ENCODE measurements at regions not wholly inside any gene's neighbourhood (a gene's known extent, or its start where the extent isn't known, plus 50 kb on each side); places are given as distances from the start of the nearest gene placed in this dataset.
"Not testable (repeated sequence)": the region's sequence is repeated elsewhere in the genome, so short reads cannot be mapped to it uniquely, and the experiment has no call there.

DNA sequence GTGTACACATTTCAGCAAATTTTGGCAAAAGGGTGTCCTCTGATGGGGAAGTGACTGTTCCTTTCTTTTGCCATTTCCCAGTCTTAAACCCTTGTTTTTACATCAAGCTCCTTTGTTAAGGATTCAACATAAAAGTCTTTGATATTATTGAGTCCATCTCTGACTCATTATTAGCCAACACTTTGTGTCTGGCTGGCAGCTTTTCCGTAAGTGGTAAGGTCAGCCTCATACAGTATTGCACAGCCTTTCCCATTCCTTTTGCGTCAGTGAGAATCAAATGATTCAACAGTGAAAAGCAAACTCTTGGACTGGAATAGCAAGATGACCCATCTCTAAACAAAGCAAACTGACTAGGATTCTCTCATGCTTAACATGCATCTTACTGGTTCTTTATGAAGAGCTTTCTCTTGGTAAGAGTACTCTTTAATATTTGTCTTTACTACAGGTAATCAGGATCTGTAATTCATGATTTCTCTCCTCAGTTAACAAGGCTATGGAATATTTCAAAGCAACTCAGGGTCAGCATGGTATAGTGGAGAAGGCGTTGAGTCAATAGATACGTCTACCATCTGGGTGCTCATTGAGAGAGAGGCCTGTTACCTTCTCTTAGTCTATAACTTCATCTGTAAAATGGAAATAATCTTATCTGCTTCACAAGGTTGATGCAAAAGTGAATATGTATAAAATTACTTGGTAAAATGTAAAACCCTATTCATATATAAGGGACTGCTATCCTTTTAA, 183.6 kb downstream of the PRL start:
- CTCF ChIA-PET: no interaction called here
- no peak for DNase-seq

DNA sequence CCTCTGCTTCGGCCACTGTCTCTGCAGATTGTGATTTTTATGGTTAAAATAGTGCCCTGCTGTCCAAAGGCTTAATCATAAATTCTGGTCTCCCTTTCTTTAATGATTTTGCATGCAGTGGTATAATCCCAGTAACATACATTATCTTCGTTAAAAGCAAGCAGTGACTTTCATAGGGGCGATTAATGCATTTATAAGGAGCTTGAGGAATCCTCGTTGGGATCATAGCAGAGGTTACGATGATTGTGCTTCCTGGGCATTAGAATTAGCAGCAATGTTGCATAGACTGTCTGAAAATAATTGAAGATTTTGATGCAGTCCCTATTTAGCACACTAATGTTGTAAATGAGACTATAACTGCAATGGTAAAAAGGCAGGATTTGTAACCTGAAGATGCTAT, 181.3 kb downstream of the PRL start:
- Mint-ChIP-seq H3K27me3 (no peaks in the 10 kb centered on the region), H3K27ac (no peak overlapping the region), H3K36me3 (no peaks in the 10 kb centered on the region), H3K4me3 (no peak overlapping the region), H3K4me1 (no peaks in the 10 kb centered on the region), H3K9me3 (peaks cover 5% of the 10 kb centered on the region)
- DNase-seq: no peak
- CTCF ChIA-PET: no interaction called here

More for the DNA sequence above, 183.6 kb downstream of the PRL start:
- no peaks in the 10 kb centered on the region for H3K36me3 Mint-ChIP-seq
- no peak overlapping the region for H3K27ac Mint-ChIP-seq
- H3K27me3 Mint-ChIP-seq: no peaks in the 10 kb centered on the region
- H3K4me3 Mint-ChIP-seq: no peak overlapping the region
- no peaks in the 10 kb centered on the region for H3K4me1 Mint-ChIP-seq
- no peaks in the 10 kb centered on the region for H3K9me3 Mint-ChIP-seq

DNA sequence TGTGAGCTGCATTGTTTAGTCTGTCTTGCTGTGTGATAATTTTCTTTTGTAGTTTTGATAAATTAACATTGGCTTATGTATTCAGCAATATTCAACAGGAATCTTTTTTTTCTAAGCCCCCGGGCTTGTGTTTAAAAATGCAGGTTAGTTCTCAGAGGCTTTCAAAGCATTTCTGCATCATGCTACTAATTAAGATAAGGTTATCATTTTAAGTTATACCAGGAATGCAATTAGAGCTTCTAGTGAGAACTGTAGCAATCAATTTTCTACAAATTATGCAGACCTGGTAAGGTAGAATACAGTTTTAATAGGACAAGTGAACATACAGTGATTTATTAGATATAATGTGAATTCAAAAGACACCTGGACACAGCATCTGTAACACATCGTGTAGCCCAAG, 179.2 kb downstream of the PRL start:
- Mint-ChIP-seq H3K4me1 (no peaks in the 10 kb centered on the region), H3K4me3 (no peak overlapping the region), H3K27me3 (no peaks in the 10 kb centered on the region)

DNA sequence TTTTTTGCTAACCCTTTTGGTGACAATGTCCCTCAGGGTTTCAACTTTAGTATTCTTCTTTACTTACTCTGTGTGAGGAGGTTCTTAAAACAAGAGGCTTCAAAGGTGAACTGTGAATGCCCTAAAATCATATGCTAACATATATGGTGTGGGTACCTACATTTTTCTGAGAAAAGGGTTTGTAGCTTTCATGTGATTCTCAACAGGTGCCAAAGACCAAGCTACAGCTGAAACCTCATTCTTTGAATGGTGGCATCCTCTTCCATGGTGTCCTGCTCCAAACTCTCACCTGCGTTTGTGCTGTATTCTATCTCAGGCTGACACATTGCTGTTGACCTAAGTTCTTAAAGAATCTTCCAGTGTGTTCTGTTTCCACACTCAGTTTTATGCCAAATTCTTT, 177.3 kb downstream of the PRL start:
- no peaks in the 10 kb centered on the region for H3K36me3 Mint-ChIP-seq
- DNase-seq: no peak
- H3K4me3 Mint-ChIP-seq: no peak overlapping the region
- no peaks in the 10 kb centered on the region for H3K27me3 Mint-ChIP-seq
- peaks cover 5% of the 10 kb centered on the region for H3K9me3 Mint-ChIP-seq
- no peak overlapping the region for H3K27ac Mint-ChIP-seq
- no peaks in the 10 kb centered on the region for H3K4me1 Mint-ChIP-seq
- CTCF ChIA-PET: no interaction called here

More for the DNA sequence above, 179.2 kb downstream of the PRL start:
- H3K27ac Mint-ChIP-seq: no peak overlapping the region
- DNase-seq: no peak
- peaks cover 5% of the 10 kb centered on the region for H3K9me3 Mint-ChIP-seq
- CTCF ChIA-PET: no interaction called here
- no peaks in the 10 kb centered on the region for H3K36me3 Mint-ChIP-seq

DNA sequence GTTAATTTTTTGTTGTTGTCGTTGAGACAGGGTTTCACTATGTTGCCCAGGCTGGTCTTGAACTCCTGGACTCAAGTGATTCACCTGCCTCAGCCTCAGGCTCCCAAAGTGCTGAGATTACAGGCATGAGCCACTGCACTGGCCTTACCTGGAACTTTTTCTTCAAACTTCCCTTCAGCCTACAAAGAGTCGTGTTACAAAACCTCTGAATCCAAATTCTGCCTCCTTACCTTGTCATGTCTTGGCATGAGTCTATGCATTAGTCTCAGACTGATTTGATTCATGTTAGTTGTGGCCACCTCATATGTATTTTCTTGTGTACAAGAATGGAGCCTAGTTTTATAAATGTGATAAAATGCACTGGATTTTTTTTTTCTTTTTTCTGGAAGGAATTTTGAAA, 172.1 kb downstream of the PRL start:
- no peak overlapping the region for H3K4me3 Mint-ChIP-seq
- CTCF ChIA-PET: no interaction called here
- no peaks in the 10 kb centered on the region for H3K27me3 Mint-ChIP-seq
- no peaks in the 10 kb centered on the region for H3K4me1 Mint-ChIP-seq
- no peaks in the 10 kb centered on the region for H3K36me3 Mint-ChIP-seq
- H3K9me3 Mint-ChIP-seq: no peaks in the 10 kb centered on the region
- no peak overlapping the region for H3K27ac Mint-ChIP-seq
- no peak for DNase-seq

DNA sequence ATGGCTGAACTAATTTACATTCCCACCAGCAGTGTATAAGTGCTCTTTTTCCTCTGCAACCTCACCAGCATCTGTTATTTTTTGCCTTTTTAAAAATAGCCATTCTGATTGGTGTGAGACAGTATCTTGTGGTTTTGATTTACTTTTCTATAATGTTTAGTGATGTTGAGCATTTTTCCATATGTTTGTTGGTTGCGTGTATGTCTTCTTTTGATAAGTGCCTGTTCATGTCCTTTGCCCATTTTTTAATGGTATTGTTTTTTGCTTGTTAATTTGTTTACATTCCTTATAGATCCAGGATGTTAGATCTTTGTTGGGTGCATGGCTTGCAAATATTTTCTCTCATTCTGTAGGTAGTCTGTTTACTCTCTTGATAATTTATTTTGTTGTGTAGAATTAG, 169.9 kb downstream of the PRL start:
- no peaks in the 10 kb centered on the region for H3K4me1 Mint-ChIP-seq
- CTCF ChIA-PET: no interaction called here
- no peak for DNase-seq
- no peak overlapping the region for H3K27ac Mint-ChIP-seq
- no peaks in the 10 kb centered on the region for H3K36me3 Mint-ChIP-seq
- no peak overlapping the region for H3K4me3 Mint-ChIP-seq
- no peaks in the 10 kb centered on the region for H3K27me3 Mint-ChIP-seq
- H3K9me3 Mint-ChIP-seq: no peaks in the 10 kb centered on the region

DNA sequence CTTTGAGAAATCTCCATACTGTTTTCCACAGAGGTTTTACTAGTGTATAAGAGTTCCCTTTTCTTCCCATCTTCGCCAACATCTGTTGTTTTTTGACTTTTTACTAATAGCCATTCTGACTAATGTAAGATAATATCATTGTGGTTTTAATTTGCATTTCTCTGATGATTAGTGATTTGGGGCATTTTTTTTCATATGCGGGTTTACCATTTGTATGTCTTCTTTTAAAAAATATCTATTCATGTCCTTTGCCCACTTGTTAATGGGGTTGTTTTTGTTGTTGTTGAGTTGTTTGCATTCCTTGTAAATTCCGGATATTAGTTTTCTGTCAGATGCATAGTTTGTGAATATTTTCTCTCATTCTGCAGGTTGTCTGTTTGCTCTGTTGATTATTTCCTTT, 167.1 kb downstream of the PRL start:
- CTCF ChIA-PET: no interaction called here
- Mint-ChIP-seq H3K27ac (no peak overlapping the region), H3K9me3 (no peaks in the 10 kb centered on the region), H3K4me1 (no peaks in the 10 kb centered on the region), H3K36me3 (no peaks in the 10 kb centered on the region), H3K4me3 (no peak overlapping the region), H3K27me3 (no peaks in the 10 kb centered on the region)
- no peak for DNase-seq

DNA sequence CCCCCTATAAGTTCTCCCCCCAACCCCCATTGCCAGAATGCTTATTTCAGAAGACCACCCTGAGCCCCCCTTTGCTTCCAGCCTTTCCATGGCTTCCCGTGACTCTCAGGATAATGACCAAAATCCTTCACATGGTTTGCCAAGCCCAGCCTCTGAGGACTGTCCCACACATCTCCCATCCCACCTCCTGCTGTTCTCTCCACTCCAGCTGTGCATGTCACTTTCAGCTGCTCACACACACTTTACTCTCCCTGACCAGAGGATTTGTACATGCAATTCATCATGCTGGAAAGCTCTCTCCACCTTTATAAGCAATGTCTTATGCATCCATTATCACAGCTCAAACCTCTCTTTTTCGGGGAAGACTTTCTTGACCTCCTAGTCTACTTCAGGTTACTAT, 164.2 kb downstream of the PRL start:
- no peak overlapping the region for H3K4me3 Mint-ChIP-seq
- no peak for DNase-seq
- no peaks in the 10 kb centered on the region for H3K36me3 Mint-ChIP-seq
- CTCF ChIA-PET: no interaction called here
- no peak overlapping the region for H3K27ac Mint-ChIP-seq
- no peaks in the 10 kb centered on the region for H3K4me1 Mint-ChIP-seq
- H3K9me3 Mint-ChIP-seq: no peaks in the 10 kb centered on the region
- H3K27me3 Mint-ChIP-seq: no peaks in the 10 kb centered on the region

DNA sequence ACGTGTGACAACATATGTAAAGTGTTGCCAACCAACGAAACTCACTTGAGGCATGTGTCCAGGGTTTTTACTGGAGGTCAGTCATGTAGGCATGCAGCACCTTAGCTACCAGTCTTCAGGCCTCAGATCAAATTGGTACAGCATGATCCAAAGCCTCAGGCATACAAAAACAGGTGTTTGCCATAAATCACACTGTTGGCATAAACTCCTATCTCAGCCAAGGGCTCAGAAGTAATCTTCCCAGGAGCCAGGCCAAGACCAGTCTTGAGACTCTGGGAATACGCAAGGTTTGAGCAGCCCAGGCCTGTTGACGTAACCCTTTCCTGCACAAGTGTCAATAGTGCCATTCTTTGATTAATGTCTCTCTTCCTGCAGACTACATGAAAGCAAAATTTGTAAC, 163.5 kb downstream of the PRL start:
- DNase-seq: no peak
- no peaks in the 10 kb centered on the region for H3K9me3 Mint-ChIP-seq
- H3K4me1 Mint-ChIP-seq: no peaks in the 10 kb centered on the region
- H3K36me3 Mint-ChIP-seq: no peaks in the 10 kb centered on the region
- no peak overlapping the region for H3K27ac Mint-ChIP-seq
- CTCF ChIA-PET: no interaction called here
- no peaks in the 10 kb centered on the region for H3K27me3 Mint-ChIP-seq
- no peak overlapping the region for H3K4me3 Mint-ChIP-seq

DNA sequence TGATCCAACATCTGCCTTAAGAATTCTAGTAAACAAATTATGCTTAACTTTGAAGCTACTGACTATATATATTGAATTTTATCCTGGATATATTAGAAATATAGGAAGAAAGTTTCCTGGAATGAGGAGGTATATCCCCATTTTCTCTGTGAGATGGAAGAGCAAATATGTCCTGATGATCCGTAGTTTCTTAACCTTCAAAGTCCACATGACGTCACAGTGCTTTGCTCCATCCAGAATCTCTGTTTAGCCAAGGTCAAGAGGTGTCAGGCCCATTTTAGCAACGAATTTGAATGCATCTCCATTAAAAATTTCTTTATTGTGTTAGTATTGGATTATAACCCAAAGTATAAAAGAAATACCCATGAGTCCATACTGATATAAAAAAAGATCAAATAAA, 162.5 kb downstream of the PRL start:
- CTCF ChIA-PET: no interaction called here
- Mint-ChIP-seq H3K4me1 (no peaks in the 10 kb centered on the region), H3K36me3 (no peaks in the 10 kb centered on the region), H3K4me3 (no peak overlapping the region), H3K27ac (no peak overlapping the region), H3K27me3 (no peaks in the 10 kb centered on the region), H3K9me3 (no peaks in the 10 kb centered on the region)
- DNase-seq: no peak

DNA sequence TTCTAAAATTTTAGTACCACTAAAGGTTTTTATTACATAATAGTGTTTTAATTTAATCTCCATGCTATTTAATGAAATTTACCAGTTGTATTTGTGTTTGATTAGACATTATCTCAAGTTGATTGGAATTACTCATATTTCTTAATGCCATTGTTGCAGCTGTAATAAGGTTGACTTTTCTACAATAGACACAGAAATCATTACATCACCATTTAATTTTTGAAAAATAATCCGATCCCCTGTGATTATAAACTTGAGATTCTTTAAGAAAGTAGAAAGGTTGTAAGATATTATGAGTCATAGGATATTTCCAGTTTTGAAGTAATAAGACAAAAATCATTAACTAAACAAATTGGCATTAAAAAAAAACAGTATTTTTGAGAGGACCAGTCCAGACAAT, 161.4 kb downstream of the PRL start:
- H3K9me3 Mint-ChIP-seq: no peaks in the 10 kb centered on the region
- H3K27me3 Mint-ChIP-seq: no peaks in the 10 kb centered on the region
- no peaks in the 10 kb centered on the region for H3K36me3 Mint-ChIP-seq
- no peak for DNase-seq
- H3K4me3 Mint-ChIP-seq: no peak overlapping the region
- no peak overlapping the region for H3K27ac Mint-ChIP-seq
- CTCF ChIA-PET: no interaction called here
- no peaks in the 10 kb centered on the region for H3K4me1 Mint-ChIP-seq

DNA sequence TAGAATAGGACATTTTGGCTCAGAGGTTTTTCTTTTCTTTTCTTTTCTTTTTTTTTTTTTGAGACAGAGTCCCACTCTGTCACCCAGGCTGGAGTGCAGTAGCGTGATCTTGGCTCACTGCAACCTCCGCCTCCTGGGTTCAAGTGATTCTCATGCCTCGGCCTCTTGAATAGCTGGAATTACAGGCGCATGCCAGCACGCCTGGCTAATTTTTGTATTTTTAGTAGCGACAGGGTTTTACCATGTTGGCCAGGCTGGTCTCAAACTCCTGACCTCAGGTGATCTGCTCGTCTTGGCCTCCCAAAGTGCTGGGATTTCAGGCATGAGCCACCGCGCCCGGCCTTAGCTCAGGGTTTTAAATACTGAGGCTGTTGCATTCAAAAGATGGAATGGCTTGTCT, 156.1 kb downstream of the PRL start:
- H3K36me3 Mint-ChIP-seq, H3K27ac Mint-ChIP-seq, H3K4me3 Mint-ChIP-seq, DNase-seq, H3K27me3 Mint-ChIP-seq, H3K9me3 Mint-ChIP-seq, H3K4me1 Mint-ChIP-seq, CTCF ChIA-PET: not testable (repeated sequence)

DNA sequence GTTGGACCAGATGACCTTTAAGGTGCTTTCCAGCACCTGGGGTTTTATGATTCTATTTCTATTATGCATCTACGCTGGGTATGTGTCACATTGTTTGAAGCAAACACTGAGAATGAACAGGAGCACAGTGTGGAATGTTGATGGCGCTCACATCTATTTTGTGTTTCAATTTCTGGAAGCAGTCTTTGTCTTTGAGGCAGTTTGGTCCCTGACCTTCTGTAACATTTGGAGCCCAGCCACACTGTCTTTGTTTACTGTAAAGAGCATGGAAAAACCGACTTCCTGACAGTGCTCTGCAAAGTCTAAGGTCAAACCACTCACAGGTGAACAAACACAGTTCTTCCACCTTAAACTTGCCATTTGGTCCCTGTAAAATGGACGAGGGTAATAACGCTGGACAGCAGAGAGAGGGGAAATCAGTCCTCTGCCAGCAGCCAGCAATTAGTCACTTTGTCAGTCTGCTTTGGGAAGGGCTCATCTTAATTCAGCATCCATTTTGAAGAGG, 155.5 kb downstream of the PRL start:
- CTCF ChIA-PET: no interaction called here
- peaks cover 12% of the 10 kb centered on the region for H3K27me3 Mint-ChIP-seq
- peaks cover 3% of the 10 kb centered on the region for H3K4me1 Mint-ChIP-seq
- H3K4me3 Mint-ChIP-seq: no peak overlapping the region
- no peak for DNase-seq
- H3K9me3 Mint-ChIP-seq: no peaks in the 10 kb centered on the region
- no peak overlapping the region for H3K27ac Mint-ChIP-seq
- H3K36me3 Mint-ChIP-seq: no peaks in the 10 kb centered on the region

DNA sequence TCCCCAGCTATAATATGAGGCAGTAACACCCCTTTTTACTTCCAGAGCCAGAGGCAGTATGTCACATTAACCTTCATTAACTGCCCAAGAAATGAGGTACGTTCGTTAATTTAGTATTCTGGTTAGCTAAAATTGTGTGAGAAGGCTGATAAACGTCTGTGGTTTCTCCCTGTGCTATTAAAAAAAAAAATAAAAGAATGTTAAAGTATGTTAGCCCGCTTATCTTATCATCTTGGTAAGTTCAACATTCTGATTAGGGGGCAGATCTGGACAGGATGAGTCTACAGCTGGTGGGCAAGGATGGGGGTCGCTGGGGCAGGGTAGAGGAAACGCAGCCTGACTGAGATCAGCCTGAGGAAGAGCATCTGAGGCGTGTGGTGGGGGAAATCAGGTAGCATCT, 154.0 kb downstream of the PRL start:
- Mint-ChIP-seq H3K9me3 (no peaks in the 10 kb centered on the region), H3K36me3 (no peaks in the 10 kb centered on the region), H3K4me3 (no peak overlapping the region), H3K27ac (no peak overlapping the region), H3K27me3 (peaks cover 27% of the 10 kb centered on the region), H3K4me1 (peaks cover 14% of the 10 kb centered on the region)
- DNase-seq: no peak
- CTCF ChIA-PET: no interaction called here

DNA sequence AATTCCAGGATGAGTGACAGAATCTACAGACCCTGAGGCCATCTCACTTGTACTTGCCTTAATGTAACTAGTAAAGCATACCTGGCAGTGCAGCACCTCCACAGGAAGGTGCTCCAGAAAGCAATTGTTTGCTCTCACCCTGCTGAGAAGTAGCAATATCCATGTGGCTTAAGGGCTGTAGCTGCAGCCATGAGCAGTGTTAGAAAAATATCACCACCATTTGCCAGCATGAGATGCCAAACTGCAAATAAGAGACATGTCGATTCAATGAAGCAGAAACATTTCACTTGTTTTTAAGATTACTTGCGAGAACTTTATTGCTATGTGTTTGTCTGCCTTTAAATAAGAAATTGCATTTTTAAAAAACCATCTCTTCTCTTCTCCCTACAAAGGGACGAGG, 151.5 kb downstream of the PRL start:
- H3K36me3 Mint-ChIP-seq: no peaks in the 10 kb centered on the region
- H3K4me1 Mint-ChIP-seq: peaks cover 22% of the 10 kb centered on the region
- H3K9me3 Mint-ChIP-seq: no peaks in the 10 kb centered on the region
- CTCF ChIA-PET: no interaction called here
- H3K4me3 Mint-ChIP-seq: no peak overlapping the region
- DNase-seq: no peak
- H3K27me3 Mint-ChIP-seq: peaks cover 37% of the 10 kb centered on the region
- H3K27ac Mint-ChIP-seq: no peak overlapping the region

All from activated naive CD4-positive, alpha-beta T cell treated with anti-CD3 and anti-CD28 coated beads, Interleukin-2, amount 10 ng/mL, durations not matched to agents 7 days and 5 days (primary cell).